ENCODE measurements at regions not wholly inside any gene's neighbourhood (a gene's known extent, or its start where the extent isn't known, plus 50 kb on each side); places are given as distances from the start of the nearest gene placed in this dataset.

DNA sequence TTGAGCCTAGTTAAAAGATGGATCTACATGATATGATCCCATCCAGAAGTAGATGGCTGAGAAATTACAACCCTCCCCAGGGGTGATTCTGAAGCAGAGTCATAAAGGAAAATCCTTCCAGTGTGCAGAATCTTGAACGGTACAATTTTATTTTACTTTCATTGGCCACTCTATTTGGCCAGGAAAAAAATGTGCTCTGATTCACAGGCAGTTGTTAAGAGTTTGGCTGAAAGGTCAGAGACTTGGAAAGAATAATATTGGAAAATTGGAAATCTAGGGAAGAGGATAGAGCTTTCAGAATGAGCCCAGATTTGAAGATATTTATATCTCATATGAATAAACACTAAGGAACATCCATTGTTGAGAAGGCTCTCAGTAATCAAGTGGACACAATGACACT is 1299.3 kb upstream of the GJE1 start:
- H3K27ac ChIP-seq, result no peak overlapping the region
- no peak for DNase-seq (ENCODE audit: low spot score)
- no peaks in the 10 kb centered on the region for H3K27me3 ChIP-seq (replicated peaks; ENCODE audit: insufficient read depth)
- no peaks in the 10 kb centered on the region for H3K4me1 ChIP-seq (replicated peaks)
- H3K36me3 ChIP-seq, result no peaks in the 10 kb centered on the region
- intact Hi-C loops (cut with DNase I), result no loop called here
- no peak overlapping the region for H3K4me3 ChIP-seq
- TF ChIP-seq POLR2AphosphoS5 (IDR thresholded peaks at IDR 0.05) (no peak), POLR2A (IDR thresholded peaks at IDR 0.05) (no peak)
- TF ChIP-seq, protein P1, sequence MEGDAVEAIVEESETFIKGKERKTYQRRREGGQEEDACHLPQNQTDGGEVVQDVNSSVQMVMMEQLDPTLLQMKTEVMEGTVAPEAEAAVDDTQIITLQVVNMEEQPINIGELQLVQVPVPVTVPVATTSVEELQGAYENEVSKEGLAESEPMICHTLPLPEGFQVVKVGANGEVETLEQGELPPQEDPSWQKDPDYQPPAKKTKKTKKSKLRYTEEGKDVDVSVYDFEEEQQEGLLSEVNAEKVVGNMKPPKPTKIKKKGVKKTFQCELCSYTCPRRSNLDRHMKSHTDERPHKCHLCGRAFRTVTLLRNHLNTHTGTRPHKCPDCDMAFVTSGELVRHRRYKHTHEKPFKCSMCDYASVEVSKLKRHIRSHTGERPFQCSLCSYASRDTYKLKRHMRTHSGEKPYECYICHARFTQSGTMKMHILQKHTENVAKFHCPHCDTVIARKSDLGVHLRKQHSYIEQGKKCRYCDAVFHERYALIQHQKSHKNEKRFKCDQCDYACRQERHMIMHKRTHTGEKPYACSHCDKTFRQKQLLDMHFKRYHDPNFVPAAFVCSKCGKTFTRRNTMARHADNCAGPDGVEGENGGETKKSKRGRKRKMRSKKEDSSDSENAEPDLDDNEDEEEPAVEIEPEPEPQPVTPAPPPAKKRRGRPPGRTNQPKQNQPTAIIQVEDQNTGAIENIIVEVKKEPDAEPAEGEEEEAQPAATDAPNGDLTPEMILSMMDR (IDR thresholded peaks at IDR 0.05), result no peak
- no peaks in the 10 kb centered on the region for H3K9me3 ChIP-seq
- WGBS, result 45% methylated on average over 1 of the region's 1 CpG

DNA sequence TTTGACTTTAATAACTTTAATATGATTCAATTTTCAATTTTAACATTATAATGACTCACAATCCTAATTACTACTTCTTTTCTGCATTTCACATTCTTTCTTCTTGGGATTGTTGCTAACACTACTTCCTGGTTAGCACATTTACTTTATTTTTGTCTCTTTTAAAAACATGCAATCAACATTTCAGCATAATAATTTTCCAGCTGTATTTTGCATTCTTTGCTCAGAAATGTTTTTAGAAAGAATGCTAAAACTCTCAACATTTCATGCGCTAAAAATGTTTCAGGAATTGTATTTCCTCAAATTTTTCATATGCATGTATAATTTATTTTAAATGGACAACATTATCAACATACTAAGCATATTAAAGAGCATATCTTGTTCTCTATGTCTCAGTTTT is 1302.1 kb upstream of the GJE1 start:
- Histone ChIP-seq H3K27ac (no peak overlapping the region), H3K36me3 (no peaks in the 10 kb centered on the region), H3K27me3 (replicated peaks; ENCODE audit: insufficient read depth) (no peaks in the 10 kb centered on the region), H3K4me3 (no peak overlapping the region), H3K4me1 (replicated peaks) (no peaks in the 10 kb centered on the region), H3K9me3 (no peaks in the 10 kb centered on the region)
- intact Hi-C loops (cut with DNase I), result no loop called here
- no peak for DNase-seq (ENCODE audit: low spot score)
- TF ChIP-seq POLR2AphosphoS5 (IDR thresholded peaks at IDR 0.05) (no peak), POLR2A (IDR thresholded peaks at IDR 0.05) (no peak)
- TF ChIP-seq, protein P1 (IDR thresholded peaks at IDR 0.05), result no peak
- WGBS, result 98% methylated on average over 1 of the region's 1 CpG

DNA sequence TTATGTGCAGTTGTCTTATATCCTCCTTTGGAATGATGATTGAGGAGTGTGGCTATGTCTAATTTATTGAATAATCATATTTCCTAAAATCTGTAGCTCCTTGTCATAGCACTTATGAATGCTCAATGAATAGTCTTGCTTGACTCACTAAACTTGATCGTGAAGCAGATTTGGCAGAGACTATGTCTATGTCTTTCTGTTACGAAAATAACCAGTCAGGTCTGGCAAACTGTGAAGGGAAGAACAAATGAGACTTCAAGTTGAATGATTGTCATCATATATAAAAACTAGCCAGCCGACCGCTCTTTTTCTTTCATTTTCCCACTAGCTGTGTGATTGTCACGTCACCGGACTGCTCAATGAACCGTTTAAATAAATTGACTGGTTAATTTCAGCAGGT is 1303.9 kb upstream of the GJE1 start:
- Histone ChIP-seq H3K4me3 (no peak overlapping the region), H3K36me3 (no peaks in the 10 kb centered on the region), H3K4me1 (replicated peaks) (no peaks in the 10 kb centered on the region), H3K27me3 (replicated peaks; ENCODE audit: insufficient read depth) (no peaks in the 10 kb centered on the region), H3K9me3 (no peaks in the 10 kb centered on the region), H3K27ac (no peak overlapping the region)
- TF ChIP-seq POLR2AphosphoS5 (IDR thresholded peaks at IDR 0.05) (no peak), POLR2A (IDR thresholded peaks at IDR 0.05) (no peak)
- TF ChIP-seq, protein P1 (IDR thresholded peaks at IDR 0.05), result no peak
- DNase-seq (ENCODE audit: low spot score), result no peak
- 78% methylated on average over 7 of the region's 7 CpGs for WGBS
- intact Hi-C loops (cut with DNase I), result no loop called here

DNA sequence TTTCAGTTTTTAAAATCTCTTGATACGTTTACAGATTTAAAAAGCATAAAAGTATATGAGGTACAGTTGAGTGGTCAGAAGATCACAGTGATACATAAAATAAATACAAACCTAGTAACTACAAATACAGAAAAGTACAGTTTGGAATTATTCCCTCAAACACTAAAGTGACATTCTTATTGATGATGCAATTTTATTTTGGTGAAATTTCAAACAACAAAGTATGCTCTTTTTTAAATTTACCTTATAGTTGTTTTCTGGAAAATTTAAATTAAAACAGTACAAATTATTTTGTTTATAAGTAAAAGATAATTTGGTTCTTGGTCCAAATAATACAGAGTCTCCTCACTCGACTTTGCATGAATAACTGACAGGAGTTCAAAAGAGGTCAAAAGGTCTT is 1305.1 kb upstream of the GJE1 start:
- TF ChIP-seq, protein P1 (IDR thresholded peaks at IDR 0.05), result no peak
- TF ChIP-seq POLR2AphosphoS5 (IDR thresholded peaks at IDR 0.05), result no peak
- no peak for TF ChIP-seq POLR2A (IDR thresholded peaks at IDR 0.05)
- intact Hi-C loops (cut with DNase I), result no loop called here

DNA sequence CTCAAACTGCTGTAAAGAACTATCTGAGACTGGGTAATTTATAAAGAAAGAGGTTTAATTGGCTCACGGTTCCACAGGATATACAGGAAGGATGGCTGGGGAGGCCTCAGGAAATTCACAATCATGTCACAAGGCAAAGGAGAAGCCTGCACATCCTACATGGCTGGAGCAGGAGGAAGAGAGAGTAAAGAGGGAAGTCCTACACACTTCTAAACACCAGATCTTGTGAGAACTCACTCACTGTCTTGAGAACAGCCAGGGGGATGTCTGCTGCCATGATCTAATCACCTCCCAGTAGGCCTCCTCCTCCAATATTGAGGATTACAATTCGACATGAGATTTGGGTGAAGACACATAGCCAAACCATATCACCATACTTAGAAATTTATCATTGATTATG is 1307.0 kb upstream of the GJE1 start:
- H3K27ac ChIP-seq, result no peak overlapping the region
- TF ChIP-seq POLR2AphosphoS5 (IDR thresholded peaks at IDR 0.05) (no peak), POLR2A (IDR thresholded peaks at IDR 0.05) (no peak)
- TF ChIP-seq, protein P1 (IDR thresholded peaks at IDR 0.05), result no peak

More for the DNA sequence above, 1305.1 kb upstream of the GJE1 start:
- no peaks in the 10 kb centered on the region for H3K9me3 ChIP-seq
- no peak for DNase-seq (ENCODE audit: low spot score)
- H3K27ac ChIP-seq, result no peak overlapping the region
- no peaks in the 10 kb centered on the region for H3K27me3 ChIP-seq (replicated peaks; ENCODE audit: insufficient read depth)
- 44% methylated on average over 2 of the region's 2 CpGs for WGBS
- no peaks in the 10 kb centered on the region for H3K4me1 ChIP-seq (replicated peaks)
- no peak overlapping the region for H3K4me3 ChIP-seq
- H3K36me3 ChIP-seq, result no peaks in the 10 kb centered on the region

More for the DNA sequence above, 1307.0 kb upstream of the GJE1 start:
- no peaks in the 10 kb centered on the region for H3K36me3 ChIP-seq
- intact Hi-C loops (cut with DNase I), result no loop called here
- no peaks in the 10 kb centered on the region for H3K4me1 ChIP-seq (replicated peaks)
- H3K27me3 ChIP-seq (replicated peaks; ENCODE audit: insufficient read depth), result no peaks in the 10 kb centered on the region
- DNase-seq (ENCODE audit: low spot score), result no peak
- no peak overlapping the region for H3K4me3 ChIP-seq
- H3K9me3 ChIP-seq, result no peaks in the 10 kb centered on the region
- 80% methylated on average over 2 of the region's 2 CpGs for WGBS
